NCI-H748 (cell line): ENCODE measurements at regions not wholly inside any gene's neighbourhood (a gene's known extent, or its start where the extent isn't known, plus 50 kb on each side); places are given as distances from the start of the nearest gene placed in this dataset.
"Not testable (repeated sequence)": the region's sequence is repeated elsewhere in the genome, so short reads cannot be mapped to it uniquely, and the experiment has no call there.

Experiments
- DNase-seq: peaks from one replicate; lab custom pipeline; 2025; ENCODE audit not compliant: unreplicated experiment; lab: John Stamatoyannopoulos, UW

GRCh38 chr17:34740565-34741520 lies 161.5 kb downstream of the TMEM132E start:
- DNase-seq, result no peak

- DNase-seq, result no peak
Observed at GRCh38 chr17:34739386-34739785, 160.0 kb downstream of the TMEM132E start.

- DNase-seq, result not testable (repeated sequence)
Observed at GRCh38 chr17:34737673-34738072, 158.3 kb downstream of the TMEM132E start.

- DNase-seq, result no peak
Observed at GRCh38 chr17:34736611-34737010, 157.2 kb downstream of the TMEM132E start.

GRCh38 chr17:34733333-34733732 lies 154.0 kb downstream of the TMEM132E start:
- no peak for DNase-seq

- no peak for DNase-seq
Observed at GRCh38 chr17:34730816-34731215, 151.4 kb downstream of the TMEM132E start.

GRCh38 chr17:34728771-34729310 lies 149.5 kb downstream of the TMEM132E start:
- no peak for DNase-seq

GRCh38 chr17:34727601-34728000 lies 148.2 kb downstream of the TMEM132E start:
- DNase-seq, result no peak

- DNase-seq, result no peak
Observed at GRCh38 chr17:34726536-34727384, 147.4 kb downstream of the TMEM132E start.

- no peak for DNase-seq
Observed at GRCh38 chr17:34725725-34726124, 146.3 kb downstream of the TMEM132E start.

- no peak for DNase-seq
Observed at GRCh38 chr17:34725008-34725407, 145.6 kb downstream of the TMEM132E start.

- DNase-seq, result no peak
Observed at GRCh38 chr17:34723875-34724274, 144.5 kb downstream of the TMEM132E start.

GRCh38 chr17:34721326-34721725 lies 141.9 kb downstream of the TMEM132E start:
- DNase-seq, result no peak

GRCh38 chr17:34720760-34721159 lies 141.4 kb downstream of the TMEM132E start:
- no peak for DNase-seq

- DNase-seq, result peak; percentile 28
Observed at GRCh38 chr17:34719569-34719968, 140.2 kb downstream of the TMEM132E start.

GRCh38 chr17:34717092-34717491 lies 137.7 kb downstream of the TMEM132E start:
- no peak for DNase-seq

- no peak for DNase-seq
Observed at GRCh38 chr17:34716291-34716690, 136.9 kb downstream of the TMEM132E start.

- no peak for DNase-seq
Observed at GRCh38 chr17:34715504-34715903, 136.1 kb downstream of the TMEM132E start.

GRCh38 chr17:34714475-34715410 lies 135.4 kb downstream of the TMEM132E start:
- DNase-seq, result no peak

GRCh38 chr17:34713687-34714086 lies 134.3 kb downstream of the TMEM132E start:
- no peak for DNase-seq
